Osteoblast (primary cell): ENCODE measurements at regions not wholly inside any gene's neighbourhood (a gene's known extent, or its start where the extent isn't known, plus 50 kb on each side); places are given as distances from the start of the nearest gene placed in this dataset.

ENCODE experiments used
- DNase-seq: peaks from one replicate; pipeline ENCODE4 v3.0.0; 2011; ENCODE audit warnings: low spot score, mixed read lengths; ENCODE audit not compliant: insufficient read length; ENCODE audit errors: missing footprints
- H2AFZ ChIP-seq: 2 replicates; pipeline ENCODE4 v1.6.0; 2011; ENCODE audit warnings: mild to moderate bottlenecking, low read length
- H3K27ac ChIP-seq: 2 replicates; pipeline ENCODE4 v1.5.1; 2011; ENCODE audit warnings: mild to moderate bottlenecking, low read depth, low read length, moderate library complexity
- H3K27me3 ChIP-seq: 2 replicates; pipeline ENCODE4 v1.6.0; 2012; ENCODE audit warnings: mild to moderate bottlenecking, control low read depth, inconsistent platforms, low read length, moderate library complexity; ENCODE audit not compliant: insufficient read depth
- H3K36me3 ChIP-seq: 2 replicates; pipeline ENCODE4 v1.5.1; 2011; ENCODE audit warnings: mild to moderate bottlenecking, low read length, control low read depth, moderate library complexity; ENCODE audit not compliant: insufficient read depth
- H3K4me1 ChIP-seq: 2 replicates; pipeline ENCODE4 v1.5.1; 2011; ENCODE audit warnings: mild to moderate bottlenecking, low read length, control low read depth, moderate library complexity; ENCODE audit not compliant: insufficient read depth
- H3K4me2 ChIP-seq: 2 replicates; pipeline ENCODE4 v1.6.0; 2011; ENCODE audit warnings: mild to moderate bottlenecking, low read length; ENCODE audit not compliant: insufficient read depth
- H3K4me3 ChIP-seq: fragments of 200-600 bp; sonication (generic); 3 replicates; pipeline ENCODE4 v1.5.1; 2012; ENCODE audit warnings: mild to moderate bottlenecking, low read length, inconsistent platforms; ENCODE audit not compliant: insufficient read depth
- H3K79me2 ChIP-seq: 2 replicates; pipeline ENCODE4 v1.6.0; 2012; ENCODE audit warnings: mild to moderate bottlenecking, low read length, control low read depth, inconsistent platforms; ENCODE audit not compliant: insufficient read depth
- H3K9me3 ChIP-seq: 2 replicates; pipeline ENCODE4 v1.5.1; 2011; ENCODE audit warnings: low read depth, low read length, control low read depth
- H4K20me1 ChIP-seq: 2 replicates; pipeline ENCODE4 v1.6.0; 2012; ENCODE audit warnings: mild to moderate bottlenecking, low read length, control low read depth; ENCODE audit not compliant: insufficient read depth
- TF ChIP-seq, protein P1 (sequence below): IDR thresholded peaks from 2 replicates; pipeline ENCODE4 v1.5.1; 2011; ENCODE audit warnings: mild to moderate bottlenecking, low read depth, low read length, moderate library complexity; ENCODE audit errors: extremely low read depth

DNA sequence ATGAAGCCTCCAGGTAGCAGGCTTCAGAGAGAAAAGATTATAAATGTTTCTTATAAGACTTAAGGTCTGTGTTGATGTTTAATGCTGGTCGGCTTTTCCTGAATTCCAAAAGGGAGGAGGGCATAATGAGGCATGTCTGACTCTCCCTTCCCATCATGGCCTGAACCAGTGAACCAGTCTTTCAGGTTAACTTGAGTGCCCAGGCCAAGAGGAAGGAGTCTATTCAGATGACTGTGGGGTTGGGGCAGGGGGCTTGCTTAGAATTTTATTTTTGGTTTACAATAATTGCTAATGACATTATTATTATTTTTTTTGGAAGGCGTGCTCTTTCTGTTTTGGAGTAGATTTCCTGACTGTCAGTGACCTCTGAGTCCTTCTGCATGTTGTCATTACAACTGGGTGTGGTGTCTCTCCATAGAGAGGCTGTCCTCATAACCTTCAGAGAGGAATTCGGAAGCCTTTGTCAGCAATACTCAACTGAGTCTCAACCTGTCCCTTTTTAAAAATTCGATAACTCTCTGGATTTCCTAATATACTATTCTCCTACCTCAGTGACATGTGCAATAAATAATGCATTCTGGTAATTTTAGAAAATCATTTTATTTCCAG, 275.1 kb upstream of the CXCR4 start:
- H3K4me2 ChIP-seq = no peak overlapping the region
- no peaks in the 10 kb centered on the region for H3K27me3 ChIP-seq
- no peaks in the 10 kb centered on the region for H3K4me1 ChIP-seq
- H3K27ac ChIP-seq = no peak overlapping the region
- H3K79me2 ChIP-seq = no peaks in the 10 kb centered on the region
- no peak overlapping the region for H3K4me3 ChIP-seq
- no peak for DNase-seq
- H3K36me3 ChIP-seq = no peaks in the 10 kb centered on the region
- TF ChIP-seq, protein P1, sequence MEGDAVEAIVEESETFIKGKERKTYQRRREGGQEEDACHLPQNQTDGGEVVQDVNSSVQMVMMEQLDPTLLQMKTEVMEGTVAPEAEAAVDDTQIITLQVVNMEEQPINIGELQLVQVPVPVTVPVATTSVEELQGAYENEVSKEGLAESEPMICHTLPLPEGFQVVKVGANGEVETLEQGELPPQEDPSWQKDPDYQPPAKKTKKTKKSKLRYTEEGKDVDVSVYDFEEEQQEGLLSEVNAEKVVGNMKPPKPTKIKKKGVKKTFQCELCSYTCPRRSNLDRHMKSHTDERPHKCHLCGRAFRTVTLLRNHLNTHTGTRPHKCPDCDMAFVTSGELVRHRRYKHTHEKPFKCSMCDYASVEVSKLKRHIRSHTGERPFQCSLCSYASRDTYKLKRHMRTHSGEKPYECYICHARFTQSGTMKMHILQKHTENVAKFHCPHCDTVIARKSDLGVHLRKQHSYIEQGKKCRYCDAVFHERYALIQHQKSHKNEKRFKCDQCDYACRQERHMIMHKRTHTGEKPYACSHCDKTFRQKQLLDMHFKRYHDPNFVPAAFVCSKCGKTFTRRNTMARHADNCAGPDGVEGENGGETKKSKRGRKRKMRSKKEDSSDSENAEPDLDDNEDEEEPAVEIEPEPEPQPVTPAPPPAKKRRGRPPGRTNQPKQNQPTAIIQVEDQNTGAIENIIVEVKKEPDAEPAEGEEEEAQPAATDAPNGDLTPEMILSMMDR = no peak
- no peaks in the 10 kb centered on the region for H3K9me3 ChIP-seq
- no peaks in the 10 kb centered on the region for H4K20me1 ChIP-seq
- no peak overlapping the region for H2AFZ ChIP-seq

DNA sequence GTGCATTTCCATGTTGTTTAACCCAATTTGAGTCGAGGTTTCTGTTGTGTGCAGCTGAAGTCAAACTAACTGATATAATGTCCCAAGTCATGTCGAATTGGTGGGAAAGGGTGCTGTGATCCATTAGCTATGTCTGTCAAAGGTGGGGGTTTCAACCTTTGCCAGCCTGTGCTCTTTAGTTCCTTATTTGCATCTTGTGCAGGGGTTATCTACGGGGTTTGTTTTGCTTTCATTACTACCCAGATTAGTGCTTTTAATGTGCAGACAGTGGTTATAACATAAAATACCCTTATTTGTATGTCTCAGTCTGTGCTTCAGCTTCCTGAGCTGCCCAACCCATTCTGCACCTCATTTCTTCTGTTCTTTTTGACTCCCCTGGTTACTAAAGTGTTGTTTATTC, 271.9 kb upstream of the CXCR4 start:
- TF ChIP-seq, protein P1 = no peak
- DNase-seq = no peak

DNA sequence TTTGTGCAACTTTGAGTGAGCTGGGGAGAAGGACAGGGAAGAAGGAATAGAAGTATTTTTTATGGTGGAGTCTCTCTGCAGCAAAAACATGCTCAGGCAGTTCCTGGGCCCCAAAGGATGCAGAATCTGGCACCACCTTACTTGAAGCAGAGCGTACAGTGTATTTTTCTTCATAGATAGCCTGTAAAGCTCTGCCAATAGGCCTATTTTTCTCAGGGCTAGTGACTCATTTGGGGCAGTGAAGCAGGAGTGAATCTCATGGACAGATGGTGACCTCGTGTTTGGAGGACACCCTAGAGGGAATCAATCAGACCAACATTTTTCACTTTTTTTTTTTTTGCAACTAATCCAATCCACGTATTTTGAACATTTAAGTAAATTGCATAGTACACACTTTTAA, 268.1 kb upstream of the CXCR4 start:
- no peaks in the 10 kb centered on the region for H3K27me3 ChIP-seq
- no peak overlapping the region for H3K4me3 ChIP-seq
- H3K36me3 ChIP-seq = no peaks in the 10 kb centered on the region
- H3K4me2 ChIP-seq = no peak overlapping the region
- DNase-seq = peak; percentile 46
- no peaks in the 10 kb centered on the region for H3K9me3 ChIP-seq
- TF ChIP-seq, protein P1 = no peak
- H3K79me2 ChIP-seq = no peaks in the 10 kb centered on the region
- H4K20me1 ChIP-seq = no peaks in the 10 kb centered on the region
- H2AFZ ChIP-seq = no peak overlapping the region
- H3K4me1 ChIP-seq = no peaks in the 10 kb centered on the region
- H3K27ac ChIP-seq = no peak overlapping the region

More for the DNA sequence above, 271.9 kb upstream of the CXCR4 start:
- Histone ChIP-seq H4K20me1 (no peaks in the 10 kb centered on the region), H3K4me3 (no peak overlapping the region), H3K9me3 (no peaks in the 10 kb centered on the region), H3K27me3 (no peaks in the 10 kb centered on the region), H3K4me1 (no peaks in the 10 kb centered on the region), H3K79me2 (no peaks in the 10 kb centered on the region), H3K4me2 (no peak overlapping the region), H2AFZ (no peak overlapping the region), H3K36me3 (no peaks in the 10 kb centered on the region), H3K27ac (no peak overlapping the region)

- Histone ChIP-seq H3K4me2 (peak overlapping the region; percentile 46), H2AFZ (peak overlapping the region; percentile 50), H3K27ac (no peak overlapping the region), H3K4me3 (no peak overlapping the region), H3K9me3 (no peaks in the 10 kb centered on the region), H3K4me1 (no peaks in the 10 kb centered on the region), H3K27me3 (no peaks in the 10 kb centered on the region), H4K20me1 (no peaks in the 10 kb centered on the region), H3K79me2 (no peaks in the 10 kb centered on the region), H3K36me3 (no peaks in the 10 kb centered on the region)
- DNase-seq = peak; percentile 37
- TF ChIP-seq, protein P1 = peak; percentile 59
These were observed 266.8 kb upstream of the CXCR4 start for GRCh38 chr2:136384531-136385303.
